NB4 (cell line): ENCODE measurements at regions not wholly inside any gene's neighbourhood (a gene's known extent, or its start where the extent isn't known, plus 50 kb on each side); places are given as distances from the start of the nearest gene placed in this dataset.

ENCODE experiments used
- DNase-seq: peaks from one replicate; pipeline ENCODE4 v3.0.0; 2010; ENCODE audit warnings: low read depth
- H3K4me3 ChIP-seq: one replicate; pipeline ENCODE4 v1.5.1; 2011; ENCODE audit warnings: mild to moderate bottlenecking, low read depth, low read length, moderate library complexity
- CTCF ChIP-seq: IDR thresholded peaks from one replicate; pipeline ENCODE4 v1.5.1; 2012; ENCODE audit warnings: low read depth, low read length
- MAX ChIP-seq: IDR thresholded peaks from 2 replicates; pipeline ENCODE4 v1.6.1; 2011; ENCODE audit warnings: low read depth, low read length
- MYC ChIP-seq: IDR thresholded peaks from 2 replicates; pipeline ENCODE4 v1.6.1; 2011; ENCODE audit warnings: low read depth, low read length
- POLR2A ChIP-seq: IDR thresholded peaks from 2 replicates; pipeline ENCODE4 v1.6.1; 2011; ENCODE audit warnings: mild to moderate bottlenecking; ENCODE audit not compliant: insufficient read length; ENCODE audit errors: extremely low read depth

DNA sequence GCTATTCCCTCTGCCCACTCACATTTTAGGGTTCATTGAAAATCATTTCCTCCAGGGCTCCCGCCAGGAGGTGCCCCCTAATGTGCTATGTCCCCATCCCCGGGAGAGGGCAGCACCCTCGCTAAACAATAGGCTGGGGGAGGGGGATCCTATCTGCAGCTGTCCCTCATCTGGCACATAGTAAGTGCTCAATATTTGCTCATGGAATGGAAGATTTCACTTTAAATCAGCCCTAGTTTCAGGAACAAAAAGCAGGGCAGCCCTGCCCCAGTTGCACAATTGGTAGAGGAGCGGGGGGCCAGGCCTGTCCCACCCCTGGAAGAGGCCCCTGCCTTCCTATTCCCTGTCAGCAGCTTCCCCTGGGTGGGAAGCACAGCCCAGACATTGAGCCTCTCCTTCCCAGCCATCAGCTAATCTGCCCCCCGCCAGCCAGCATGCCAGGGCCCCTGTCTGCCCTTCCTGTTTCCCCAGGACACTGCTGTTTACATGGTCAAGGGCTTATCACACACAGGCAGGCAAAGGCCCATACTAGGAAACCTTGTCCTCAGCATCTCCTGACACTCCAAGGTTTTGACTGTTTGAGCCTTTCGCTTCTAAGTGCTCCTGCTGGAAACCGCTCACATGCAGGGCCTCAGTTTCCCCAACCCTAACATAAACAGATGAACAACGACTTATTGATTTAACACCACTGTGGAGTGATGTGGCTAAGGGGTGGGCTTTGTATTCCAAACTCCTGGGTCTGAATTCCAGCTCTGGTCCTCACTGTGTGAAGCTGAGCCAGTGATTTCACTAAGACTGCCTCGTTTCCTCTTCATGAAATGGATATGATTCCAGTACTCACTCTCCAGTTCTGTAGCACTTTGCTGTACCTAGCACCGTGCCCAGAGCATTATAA is 130.7 kb upstream of the ZMIZ1 start:
- peak; percentile 65 for DNase-seq
- TF ChIP-seq CTCF, result peak; percentile 61
- no peak for TF ChIP-seq MAX
- no peak overlapping the region for H3K4me3 ChIP-seq

- no peak for DNase-seq
- H3K4me3 ChIP-seq, result no peak overlapping the region
- TF ChIP-seq POLR2A (no peak), MYC (no peak), CTCF (no peak)
These were observed 129.8 kb upstream of the ZMIZ1 start for GRCh38 chr10:78938695-78939672.

DNA sequence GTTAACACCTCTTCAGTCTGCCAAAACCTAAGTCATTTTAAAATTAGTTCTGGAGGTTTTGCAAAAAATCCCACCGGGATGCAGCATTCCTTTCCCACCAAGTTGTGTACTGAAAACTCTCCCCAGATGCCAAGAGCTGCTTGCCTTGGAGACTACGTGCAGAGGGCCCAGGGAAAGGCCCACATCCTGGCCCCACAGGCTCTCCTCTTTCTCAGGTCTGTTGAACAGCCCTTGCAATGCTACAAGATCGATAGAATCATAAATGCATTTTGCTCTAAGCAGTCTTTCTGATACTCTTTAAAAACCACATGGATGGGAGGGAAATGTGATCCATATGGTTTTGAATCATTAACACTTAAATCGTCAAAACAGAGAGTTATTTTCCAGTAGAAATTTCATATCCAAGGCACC is 126.7 kb upstream of the ZMIZ1 start:
- TF ChIP-seq MYC, result no peak
- TF ChIP-seq POLR2A, result no peak
- DNase-seq, result no peak
- no peak overlapping the region for H3K4me3 ChIP-seq

DNA sequence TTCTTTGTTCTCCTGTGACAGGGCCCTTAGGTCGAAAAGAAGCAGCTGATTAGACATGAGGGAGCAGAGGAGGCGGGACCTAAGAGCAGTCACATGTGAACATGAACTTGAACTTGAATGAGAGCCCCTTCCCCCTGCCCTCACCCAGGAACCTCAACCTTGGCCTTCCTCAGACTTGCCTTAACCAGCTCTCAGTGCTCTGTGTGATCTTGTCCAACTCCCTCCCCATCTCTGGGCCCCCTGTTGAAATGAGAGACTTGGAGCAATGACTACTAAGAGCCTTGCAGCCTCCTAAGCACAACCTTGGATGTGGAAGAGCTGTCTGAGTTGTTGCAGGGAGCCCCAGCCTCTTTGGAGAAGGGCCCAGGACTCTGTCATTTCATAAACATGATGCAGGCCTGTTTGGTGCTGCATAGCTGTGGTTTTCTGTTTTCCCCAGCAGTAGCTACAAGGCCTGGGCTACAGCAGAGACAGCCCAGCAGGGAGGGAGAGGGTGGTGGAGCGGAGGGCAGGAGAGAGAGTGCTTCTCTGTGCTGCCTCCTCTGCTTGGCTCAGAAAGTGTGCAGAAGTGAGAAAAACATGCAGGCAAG is 123.9 kb upstream of the ZMIZ1 start:
- H3K4me3 ChIP-seq, result no peak overlapping the region
- TF ChIP-seq MYC, result no peak
- TF ChIP-seq MAX, result no peak
- TF ChIP-seq CTCF, result no peak
- TF ChIP-seq POLR2A, result no peak
- DNase-seq, result peak; percentile 55

DNA sequence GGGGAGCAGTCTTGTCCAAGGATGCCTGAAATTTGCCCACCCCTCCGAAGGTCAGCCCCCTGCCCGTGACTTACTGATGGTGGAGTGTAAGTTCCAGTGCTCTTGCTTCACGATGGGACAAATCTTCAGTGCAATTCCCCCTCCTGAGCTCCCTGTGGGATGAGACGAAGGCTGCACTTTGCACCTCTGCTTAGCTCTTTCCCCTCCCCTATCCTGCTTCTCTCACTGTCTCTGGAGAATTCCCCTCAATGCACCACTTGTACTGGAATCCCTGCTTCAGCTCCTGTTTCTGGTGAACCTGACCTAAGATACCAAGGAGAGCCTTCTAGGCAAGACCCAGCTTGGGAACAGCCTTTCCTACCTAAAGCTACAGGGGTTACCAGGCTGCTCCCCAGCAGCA is 122.9 kb upstream of the ZMIZ1 start:
- H3K4me3 ChIP-seq, result no peak overlapping the region
- DNase-seq, result no peak
- TF ChIP-seq CTCF, result no peak
- no peak for TF ChIP-seq MYC
- no peak for TF ChIP-seq MAX
- no peak for TF ChIP-seq POLR2A

GRCh38 chr10:78947226-78947625 is 121.5 kb upstream of the ZMIZ1 start:
- H3K4me3 ChIP-seq, result no peak overlapping the region
- DNase-seq, result no peak
- no peak for TF ChIP-seq POLR2A
- TF ChIP-seq MYC, result no peak
- no peak for TF ChIP-seq MAX
- no peak for TF ChIP-seq CTCF
